ENCODE measurements at regions not wholly inside any gene's neighbourhood (a gene's known extent, or its start where the extent isn't known, plus 50 kb on each side); places are given as distances from the start of the nearest gene placed in this dataset.

DNA sequence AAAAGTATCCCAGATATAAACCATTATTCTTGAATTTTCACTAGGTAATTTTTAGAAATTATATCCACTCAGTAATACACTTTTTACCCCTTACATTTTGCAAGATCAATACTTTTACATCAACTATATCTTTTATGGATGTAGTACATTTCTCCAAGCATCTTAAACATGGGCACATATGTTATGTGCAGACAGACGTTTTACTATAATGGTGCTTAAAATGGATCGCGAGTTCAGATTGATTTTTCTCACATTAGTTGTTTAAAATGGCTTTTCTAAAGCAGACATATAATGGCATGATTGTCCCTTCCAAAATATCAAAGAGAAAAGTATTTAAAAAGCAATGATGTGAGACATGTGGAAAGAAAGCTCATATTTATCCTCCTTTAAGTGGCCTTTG is 786.1 kb downstream of the PDHA2 start:
- WGBS, 2 experiments (ENCODE audit: insufficient coverage in 1 of 2, insufficient read length in 1 of 2) = 94% methylated on average over 3 of the region's 3 CpGs; no CpG with 5 or more reads in 1 of the 2 experiments

GRCh38 chr4:96630839-96631238 is 790.9 kb downstream of the PDHA2 start:
- no peaks in the 10 kb centered on the region for H3K27me3 Mint-ChIP-seq (ENCODE audit: insufficient read depth)
- no peak for DNase-seq
- no peaks in the 10 kb centered on the region for H3K36me3 Mint-ChIP-seq (ENCODE audit: low read depth)
- no peak overlapping the region for H3K4me3 Mint-ChIP-seq
- H3K9me3 Mint-ChIP-seq = peaks cover 6% of the 10 kb centered on the region
- WGBS, 2 experiments (ENCODE audit: insufficient coverage in 1 of 2, insufficient read length in 1 of 2) = 95 to 100% methylated on average over 2 of the region's 2 CpGs
- Histone ChIP-seq H3K4me3 (ENCODE audit: low read length) (no peak overlapping the region), H3K27me3 (ENCODE audit: control insufficient read depth, insufficient read depth, low read length, poor library complexity, severe bottlenecking) (no peaks in the 10 kb centered on the region), H3K27ac (ENCODE audit: low read depth, low read length) (no peak overlapping the region), H3K9ac (ENCODE audit: extremely low read depth, low read length, poor library complexity, severe bottlenecking) (no peak overlapping the region), H3K36me3 (ENCODE audit: control insufficient read depth, insufficient read depth, low read length) (no peaks in the 10 kb centered on the region), H3K9me3 (ENCODE audit: control insufficient read depth, low read length) (no peaks in the 10 kb centered on the region), H3K4me1 (ENCODE audit: control insufficient read depth, insufficient read depth, low read length) (no peaks in the 10 kb centered on the region)
- TF ChIP-seq, protein P1, sequence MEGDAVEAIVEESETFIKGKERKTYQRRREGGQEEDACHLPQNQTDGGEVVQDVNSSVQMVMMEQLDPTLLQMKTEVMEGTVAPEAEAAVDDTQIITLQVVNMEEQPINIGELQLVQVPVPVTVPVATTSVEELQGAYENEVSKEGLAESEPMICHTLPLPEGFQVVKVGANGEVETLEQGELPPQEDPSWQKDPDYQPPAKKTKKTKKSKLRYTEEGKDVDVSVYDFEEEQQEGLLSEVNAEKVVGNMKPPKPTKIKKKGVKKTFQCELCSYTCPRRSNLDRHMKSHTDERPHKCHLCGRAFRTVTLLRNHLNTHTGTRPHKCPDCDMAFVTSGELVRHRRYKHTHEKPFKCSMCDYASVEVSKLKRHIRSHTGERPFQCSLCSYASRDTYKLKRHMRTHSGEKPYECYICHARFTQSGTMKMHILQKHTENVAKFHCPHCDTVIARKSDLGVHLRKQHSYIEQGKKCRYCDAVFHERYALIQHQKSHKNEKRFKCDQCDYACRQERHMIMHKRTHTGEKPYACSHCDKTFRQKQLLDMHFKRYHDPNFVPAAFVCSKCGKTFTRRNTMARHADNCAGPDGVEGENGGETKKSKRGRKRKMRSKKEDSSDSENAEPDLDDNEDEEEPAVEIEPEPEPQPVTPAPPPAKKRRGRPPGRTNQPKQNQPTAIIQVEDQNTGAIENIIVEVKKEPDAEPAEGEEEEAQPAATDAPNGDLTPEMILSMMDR (conservative IDR thresholded peaks at IDR 0.05) = no peak
- H3K4me1 Mint-ChIP-seq = no peaks in the 10 kb centered on the region
- no peak overlapping the region for H3K27ac Mint-ChIP-seq

More for the DNA sequence above, 786.1 kb downstream of the PDHA2 start:
- no peaks in the 10 kb centered on the region for H3K9me3 Mint-ChIP-seq
- no peak overlapping the region for H3K27ac Mint-ChIP-seq
- H3K9ac ChIP-seq (ENCODE audit: extremely low read depth, low read length, poor library complexity, severe bottlenecking) = no peak overlapping the region
- no peaks in the 10 kb centered on the region for H3K4me1 ChIP-seq (ENCODE audit: control insufficient read depth, insufficient read depth, low read length)
- H3K27me3 Mint-ChIP-seq (ENCODE audit: insufficient read depth) = no peaks in the 10 kb centered on the region
- no peaks in the 10 kb centered on the region for H3K27me3 ChIP-seq (ENCODE audit: control insufficient read depth, insufficient read depth, low read length, poor library complexity, severe bottlenecking)
- H3K4me1 Mint-ChIP-seq = peaks cover 4% of the 10 kb centered on the region
- no peaks in the 10 kb centered on the region for H3K36me3 Mint-ChIP-seq (ENCODE audit: low read depth)
- no peak for DNase-seq
- no peak overlapping the region for H3K4me3 ChIP-seq (ENCODE audit: low read length)
- no peak overlapping the region for H3K27ac ChIP-seq (ENCODE audit: low read depth, low read length)
- no peak overlapping the region for H3K4me3 Mint-ChIP-seq
- H3K9me3 ChIP-seq (ENCODE audit: control insufficient read depth, low read length) = no peaks in the 10 kb centered on the region
- no peaks in the 10 kb centered on the region for H3K36me3 ChIP-seq (ENCODE audit: control insufficient read depth, insufficient read depth, low read length)
- TF ChIP-seq, protein P1 (conservative IDR thresholded peaks at IDR 0.05) = no peak

- Mint-ChIP-seq H3K27ac (no peak overlapping the region), H3K4me1 (peaks cover 6% of the 10 kb centered on the region), H3K27me3 (ENCODE audit: insufficient read depth) (no peaks in the 10 kb centered on the region), H3K9me3 (no peaks in the 10 kb centered on the region), H3K36me3 (ENCODE audit: low read depth) (no peaks in the 10 kb centered on the region), H3K4me3 (no peak overlapping the region)
- H3K27me3 ChIP-seq (ENCODE audit: control insufficient read depth, insufficient read depth, low read length, poor library complexity, severe bottlenecking) = no peaks in the 10 kb centered on the region
- no peak overlapping the region for H3K9ac ChIP-seq (ENCODE audit: extremely low read depth, low read length, poor library complexity, severe bottlenecking)
- H3K27ac ChIP-seq (ENCODE audit: low read depth, low read length) = no peak overlapping the region
- no peak overlapping the region for H3K4me3 ChIP-seq (ENCODE audit: low read length)
- no peak for DNase-seq
- TF ChIP-seq, protein P1 (conservative IDR thresholded peaks at IDR 0.05) = no peak
- no peaks in the 10 kb centered on the region for H3K36me3 ChIP-seq (ENCODE audit: control insufficient read depth, insufficient read depth, low read length)
- WGBS, 2 experiments (ENCODE audit: insufficient coverage in 1 of 2, insufficient read length in 1 of 2) = 90% methylated on average over 1 of the region's 1 CpG; no CpG with 5 or more reads in 1 of the 2 experiments
- peaks cover 5% of the 10 kb centered on the region for H3K4me1 ChIP-seq (ENCODE audit: control insufficient read depth, insufficient read depth, low read length)
- no peaks in the 10 kb centered on the region for H3K9me3 ChIP-seq (ENCODE audit: control insufficient read depth, low read length)
Observed at GRCh38 chr4:96637971-96638412, 798.1 kb downstream of the PDHA2 start.
